LNCAP (cell line): ENCODE measurements at regions not wholly inside any gene's neighbourhood (a gene's known extent, or its start where the extent isn't known, plus 50 kb on each side); places are given as distances from the start of the nearest gene placed in this dataset.

Source experiments
- TF ChIP-seq, protein P1 (sequence below): fragments of 450-650 bp; IDR thresholded peaks from 2 replicates; pipeline ENCODE4 v1.5.1; 2017; ENCODE audit warnings: mild to moderate bottlenecking

DNA sequence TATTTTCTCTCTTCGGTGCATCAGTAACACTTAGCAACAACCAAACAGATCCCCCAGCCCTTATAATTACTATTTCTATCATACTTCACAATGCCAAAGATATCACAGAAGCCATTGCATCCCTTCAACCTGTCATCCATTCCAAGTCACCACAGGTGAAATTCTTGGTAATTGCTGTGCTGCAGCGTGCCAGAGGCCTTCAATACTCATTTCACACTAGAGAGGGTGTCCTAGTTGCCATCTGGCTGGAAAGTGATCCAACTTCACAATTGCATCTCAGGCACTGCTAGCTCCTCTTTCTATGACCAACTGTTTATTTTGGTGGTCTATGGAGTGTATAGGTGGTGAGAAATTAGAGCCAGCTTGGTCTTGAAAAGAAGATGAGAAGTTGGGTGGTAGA, 131.2 kb downstream of the NUP35 start:
- TF ChIP-seq, protein P1, sequence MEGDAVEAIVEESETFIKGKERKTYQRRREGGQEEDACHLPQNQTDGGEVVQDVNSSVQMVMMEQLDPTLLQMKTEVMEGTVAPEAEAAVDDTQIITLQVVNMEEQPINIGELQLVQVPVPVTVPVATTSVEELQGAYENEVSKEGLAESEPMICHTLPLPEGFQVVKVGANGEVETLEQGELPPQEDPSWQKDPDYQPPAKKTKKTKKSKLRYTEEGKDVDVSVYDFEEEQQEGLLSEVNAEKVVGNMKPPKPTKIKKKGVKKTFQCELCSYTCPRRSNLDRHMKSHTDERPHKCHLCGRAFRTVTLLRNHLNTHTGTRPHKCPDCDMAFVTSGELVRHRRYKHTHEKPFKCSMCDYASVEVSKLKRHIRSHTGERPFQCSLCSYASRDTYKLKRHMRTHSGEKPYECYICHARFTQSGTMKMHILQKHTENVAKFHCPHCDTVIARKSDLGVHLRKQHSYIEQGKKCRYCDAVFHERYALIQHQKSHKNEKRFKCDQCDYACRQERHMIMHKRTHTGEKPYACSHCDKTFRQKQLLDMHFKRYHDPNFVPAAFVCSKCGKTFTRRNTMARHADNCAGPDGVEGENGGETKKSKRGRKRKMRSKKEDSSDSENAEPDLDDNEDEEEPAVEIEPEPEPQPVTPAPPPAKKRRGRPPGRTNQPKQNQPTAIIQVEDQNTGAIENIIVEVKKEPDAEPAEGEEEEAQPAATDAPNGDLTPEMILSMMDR, result no peak

DNA sequence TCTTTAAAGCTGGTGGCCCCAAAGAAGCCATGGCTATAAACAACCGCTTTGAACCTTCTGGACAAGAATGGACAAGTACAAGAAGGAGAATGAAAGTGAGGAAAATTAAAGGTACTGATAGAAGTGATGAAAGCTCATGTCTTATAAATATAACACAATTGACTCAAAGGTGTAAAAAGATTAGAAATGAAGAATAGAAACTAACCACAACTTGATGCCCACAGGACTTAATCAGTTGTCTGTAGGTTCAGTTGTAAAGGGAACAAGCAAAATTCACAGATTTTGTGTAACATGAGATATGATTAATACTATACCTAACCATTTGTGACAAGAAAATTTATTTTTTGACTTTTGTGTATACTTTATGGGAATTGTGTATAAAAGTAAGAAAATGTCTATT, 135.7 kb downstream of the NUP35 start:
- TF ChIP-seq, protein P1, result no peak

DNA sequence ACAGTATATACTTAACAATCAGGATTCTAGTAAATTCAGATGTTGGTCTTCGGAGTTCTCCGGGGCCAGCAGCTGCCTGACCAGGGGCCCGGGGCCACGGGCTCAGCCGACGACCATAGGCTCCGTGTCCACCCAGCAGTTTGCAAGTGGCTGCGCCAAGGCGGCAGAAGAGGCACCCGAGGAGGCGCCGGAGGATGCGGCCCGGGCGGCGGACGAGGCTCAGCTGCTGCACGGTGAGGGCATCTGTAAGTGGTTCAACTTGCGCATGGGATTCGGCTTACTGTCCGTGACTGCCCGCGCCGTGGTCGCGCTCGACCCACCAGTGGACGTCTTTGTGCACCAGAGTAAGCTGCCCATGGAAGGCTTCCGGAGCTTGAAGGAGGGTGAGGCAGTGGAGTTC, 136.3 kb downstream of the NUP35 start:
- TF ChIP-seq, protein P1, result no peak

DNA sequence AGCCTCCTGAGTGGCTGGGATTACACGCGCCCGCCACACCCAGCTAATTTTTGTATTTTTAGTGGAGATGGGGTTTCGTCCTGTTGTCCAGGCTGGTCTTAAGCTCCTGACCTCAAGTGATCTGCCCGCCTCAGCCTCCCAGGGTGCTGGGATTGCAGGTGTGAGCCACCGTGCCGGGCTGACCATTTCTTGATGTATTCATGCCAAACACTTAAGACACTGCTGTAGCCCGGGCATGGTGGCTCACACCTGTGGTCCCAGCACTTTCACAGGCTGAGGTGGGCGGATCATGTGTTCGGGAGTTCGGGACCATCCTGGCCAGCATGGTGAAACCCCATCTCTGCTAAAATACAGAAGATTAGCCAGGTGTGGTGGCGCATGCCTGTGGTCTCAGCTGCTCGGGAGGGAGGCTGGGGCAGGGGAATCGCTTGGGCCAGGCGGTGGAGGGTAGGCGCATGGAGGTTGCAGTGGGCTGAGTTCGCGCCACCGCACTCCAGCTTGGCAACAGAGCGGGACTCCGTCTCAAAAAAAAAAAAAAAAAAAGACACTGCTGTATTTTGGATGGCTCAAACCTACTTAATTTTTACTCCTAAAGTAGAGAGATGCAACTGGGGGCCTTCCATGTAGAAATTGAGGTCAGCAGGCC, 140.8 kb downstream of the NUP35 start:
- TF ChIP-seq, protein P1, result no peak

DNA sequence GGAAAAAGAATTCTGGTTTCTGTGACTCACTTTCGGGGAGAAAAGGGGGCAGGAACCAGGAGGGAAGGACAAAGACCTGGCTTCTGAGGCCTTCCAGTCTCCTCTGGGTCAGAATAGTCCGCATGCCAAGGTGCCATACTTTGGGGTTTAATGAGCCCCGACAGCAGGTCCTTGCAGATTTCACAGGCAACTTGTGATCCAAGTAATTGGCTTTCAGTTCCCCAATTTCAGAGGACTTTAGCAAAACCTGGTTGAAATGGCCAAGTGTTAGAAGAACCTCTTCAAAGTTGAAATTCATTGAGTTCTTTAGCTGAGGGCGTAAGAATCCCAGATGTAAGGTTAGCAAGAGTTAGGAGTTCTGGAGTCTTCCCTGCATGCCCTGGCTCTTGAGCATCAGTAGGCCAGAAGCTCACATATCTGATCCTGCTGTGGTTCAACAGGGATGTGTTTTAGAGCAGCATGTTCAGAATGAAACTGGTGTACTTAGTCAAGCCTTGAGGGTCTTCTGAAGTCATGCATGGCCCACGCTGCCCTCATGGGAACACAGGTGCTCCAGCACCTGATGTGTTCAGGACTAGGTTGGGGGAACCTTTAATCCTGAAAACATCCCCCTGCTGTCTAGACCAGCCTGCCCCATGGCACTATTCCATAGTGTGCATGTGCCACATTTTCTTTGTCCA, 143.0 kb downstream of the NUP35 start:
- TF ChIP-seq, protein P1, result no peak

DNA sequence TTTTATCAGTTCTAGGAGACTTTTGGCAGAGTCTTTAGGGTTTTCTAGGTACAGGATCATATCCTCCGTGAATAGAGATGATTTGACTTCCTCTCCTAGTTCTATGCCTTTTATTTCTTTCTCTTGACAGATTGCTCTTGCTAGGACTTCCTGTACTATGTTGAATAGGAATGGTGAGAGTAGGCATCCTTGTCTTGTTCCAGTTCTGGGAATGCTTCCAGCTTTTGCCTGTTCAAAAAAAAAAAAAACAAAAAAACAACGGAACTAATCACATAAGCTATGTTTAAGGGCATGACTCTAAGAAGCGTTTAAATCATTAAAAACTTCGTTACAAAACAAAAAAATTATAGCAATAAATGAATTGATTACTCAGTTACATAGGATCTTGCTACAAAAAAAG, 145.7 kb downstream of the NUP35 start:
- TF ChIP-seq, protein P1, result no peak

DNA sequence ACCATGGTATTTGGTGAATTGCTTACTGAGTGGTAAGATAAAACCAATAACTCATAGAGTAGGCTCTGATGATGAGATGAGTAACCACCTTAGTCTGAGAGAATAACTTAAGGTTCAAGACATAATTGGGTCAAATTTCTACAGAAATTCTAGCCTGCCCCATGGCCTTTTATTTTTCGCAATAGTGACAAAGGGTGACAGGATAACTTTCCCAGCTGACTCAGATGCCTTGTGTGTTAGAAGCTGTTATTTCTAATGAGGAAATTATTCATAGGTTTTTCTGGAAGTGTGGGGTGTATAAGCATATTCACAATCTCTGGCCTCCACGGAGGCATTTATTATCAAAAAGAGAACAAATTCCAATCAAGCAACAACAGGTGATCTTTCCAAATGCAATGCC, 159.0 kb downstream of the NUP35 start:
- TF ChIP-seq, protein P1, result no peak
